Common myeloid progenitor, CD34-positive (primary cell): ENCODE measurements at regions not wholly inside any gene's neighbourhood (a gene's known extent, or its start where the extent isn't known, plus 50 kb on each side); places are given as distances from the start of the nearest gene placed in this dataset.

Experiments used
- CTCF ChIA-PET: fragments of 350-600 bp; sonication (Branson Sonifier 250); formaldehyde crosslinking; loops from one replicate; lab custom pipeline; 2021; ENCODE audit warnings: antibody characterized with exemption; lab: Charles Lee
- POLR2A ChIA-PET: fragments of 350-600 bp; sonication (Branson Sonifier 250); formaldehyde crosslinking; loops from one replicate; lab custom pipeline; 2021; ENCODE audit warnings: antibody characterized with exemption; lab: Charles Lee
- DNase-seq, 3 donors: peaks; one replicate each; pipeline versions ENCODE4 v3.0.0 to v3.0.0-alpha.2; 2013
- H3K27ac ChIP-seq, 2 experiments: 1 replicate in 1 of 2; 2 replicates in 1 of 2; pipeline ENCODE4 v1.7.0; 2013; ENCODE audit warnings: inconsistent platforms in 2 of 2, low read length in 2 of 2, mild to moderate bottlenecking in 2 of 2, low read depth in 1 of 2, moderate library complexity in 1 of 2; ENCODE audit not compliant: severe bottlenecking in 2 of 2, insufficient read depth in 1 of 2, poor library complexity in 1 of 2
- H3K27me3 ChIP-seq, 5 experiments: replicated peaks in 2 of 5; 1 replicate in 3 of 5; 2 replicates in 2 of 5; pipeline versions ENCODE4 v1.6.1 to v1.7.0; 2013; ENCODE audit warnings: low read length in 4 of 5, mild to moderate bottlenecking in 2 of 5, moderate library complexity in 2 of 5, inconsistent platforms in 1 of 5; ENCODE audit not compliant: insufficient read depth in 5 of 5, control insufficient read depth in 4 of 5
- H3K36me3 ChIP-seq, 4 experiments: 1 replicate in 2 of 4; 2 replicates in 2 of 4; pipeline versions ENCODE4 v1.6.1 to v1.7.0; 2013; ENCODE audit warnings: low read length in 3 of 4, control low read depth in 1 of 4, mild to moderate bottlenecking in 1 of 4; ENCODE audit not compliant: control insufficient read depth in 4 of 4, insufficient read depth in 4 of 4
- H3K4me1 ChIP-seq, 4 experiments: 1 replicate in 3 of 4; 2 replicates in 1 of 4; pipeline versions ENCODE4 v1.6.1 to v1.7.1; 2013; ENCODE audit warnings: low read length in 3 of 4, mild to moderate bottlenecking in 3 of 4, control low read depth in 1 of 4, inconsistent platforms in 1 of 4, moderate library complexity in 1 of 4; ENCODE audit not compliant: control insufficient read depth in 4 of 4, insufficient read depth in 4 of 4; ENCODE audit errors: control extremely low read depth in 1 of 4
- H3K4me3 ChIP-seq, 7 experiments: 1 replicate in 4 of 7; 2 replicates in 3 of 7; pipeline versions ENCODE4 v1.5.1 to v1.7.0; 2013; ENCODE audit warnings: mild to moderate bottlenecking in 7 of 7, low read length in 6 of 7, moderate library complexity in 6 of 7, inconsistent platforms in 2 of 7, low read depth in 2 of 7, control low read depth in 1 of 7; ENCODE audit not compliant: insufficient read depth in 4 of 7, control insufficient read depth in 1 of 7; ENCODE audit errors: extremely low read depth in 1 of 7
- H3K9me3 ChIP-seq, 5 experiments: 1 replicate in 4 of 5; 2 replicates in 1 of 5; pipeline versions ENCODE4 v1.6.1 to v1.7.1; 2013; ENCODE audit warnings: low read length in 4 of 5, mild to moderate bottlenecking in 2 of 5, inconsistent platforms in 1 of 5, low read depth in 1 of 5, moderate library complexity in 1 of 5; ENCODE audit not compliant: control insufficient read depth in 4 of 5, insufficient read depth in 2 of 5; ENCODE audit errors: control extremely low read depth in 1 of 5
- WGBS: methylation state at CpG from one replicate; pipeline ENCODE4 v1.1.5; 2013; ENCODE audit not compliant: insufficient coverage; 5-methylcytosine and 5-hydroxymethylcytosine counted together

- H3K27me3 ChIP-seq, result no peaks in the 10 kb centered on the region
- no peak for DNase-seq
- no peak overlapping the region for H3K4me3 ChIP-seq
- WGBS, result no CpG with 5 or more reads among the region's 3 CpGs
- no peaks in the 10 kb centered on the region for H3K36me3 ChIP-seq
- H3K4me1 ChIP-seq, result no peaks in the 10 kb centered on the region
- ChIA-PET POLR2A (interaction anchor here (0.6 kb wide), 1 partner anchor 139 kb away, joined by 8 read pairs; no protein-coding TSS in a partner anchor), CTCF (interaction anchor here (1.2 kb wide), 1 partner anchor 46 kb away, joined by 3 read pairs; no protein-coding TSS in a partner anchor)
- no peak overlapping the region for H3K27ac ChIP-seq
- peaks cover 0 to 11% (median 3%) of the 10 kb centered on the region in 5 experiments for H3K9me3 ChIP-seq
These were observed 150.1 kb upstream of the TSC22D1 start for GRCh38 chr13:44726214-44726613.

GRCh38 chr13:44719857-44720671 is 143.9 kb upstream of the TSC22D1 start:
- H3K4me1 ChIP-seq, result no peaks in the 10 kb centered on the region
- CTCF ChIA-PET, result interaction anchor here (1.0 kb wide), 1 partner anchor 21 kb away, joined by 3 read pairs; no protein-coding TSS in a partner anchor
- no peaks in the 10 kb centered on the region for H3K27me3 ChIP-seq
- no peak overlapping the region for H3K27ac ChIP-seq
- H3K36me3 ChIP-seq, result no peaks in the 10 kb centered on the region
- no peak for DNase-seq
- no peak overlapping the region for H3K4me3 ChIP-seq
- POLR2A ChIA-PET, result interaction anchor here (0.6 kb wide), 1 partner anchor 51 kb away, joined by 3 read pairs; no protein-coding TSS in a partner anchor
- peaks cover 0 to 12% (median 3%) of the 10 kb centered on the region in 5 experiments for H3K9me3 ChIP-seq
- 100% methylated on average over 3 of the region's 3 CpGs for WGBS

- Histone ChIP-seq H3K27ac (no peak overlapping the region), H3K27me3 (no peaks in the 10 kb centered on the region), H3K4me3 (no peak overlapping the region), H3K36me3 (no peaks in the 10 kb centered on the region), H3K9me3 (peaks cover 0 to 12% (median 3%) of the 10 kb centered on the region in 5 experiments), H3K4me1 (no peaks in the 10 kb centered on the region)
- CTCF ChIA-PET, result no interaction called here
- 88% methylated on average over 3 of the region's 4 CpGs for WGBS
- DNase-seq, result no peak
- POLR2A ChIA-PET, result no interaction called here
These were observed 142.3 kb upstream of the TSC22D1 start for GRCh38 chr13:44718467-44718866.

- H3K4me1 ChIP-seq, result no peaks in the 10 kb centered on the region
- no peak overlapping the region for H3K4me3 ChIP-seq
- DNase-seq, result no peak
- H3K27ac ChIP-seq, result no peak overlapping the region
- H3K9me3 ChIP-seq, result no peaks in the 10 kb centered on the region
- ChIA-PET CTCF (interaction anchor here (0.6 kb wide), 1 partner anchor 51 kb away, joined by 3 read pairs; no protein-coding TSS in a partner anchor), POLR2A (interaction anchor here (0.6 kb wide), 1 partner anchor 102 kb away, joined by 3 read pairs; no protein-coding TSS in a partner anchor)
- WGBS, result 100% methylated on average over 6 of the region's 11 CpGs
- H3K36me3 ChIP-seq, result no peaks in the 10 kb centered on the region
- no peaks in the 10 kb centered on the region for H3K27me3 ChIP-seq
These were observed 139.4 kb upstream of the TSC22D1 start for GRCh38 chr13:44715287-44716230.

- ChIA-PET CTCF (interaction anchor here (0.5 to 1.0 kb wide), 2 partner anchors 36 to 192 kb away, joined by 3 read pairs; no protein-coding TSS in a partner anchor), POLR2A (no interaction called here)
- H3K27ac ChIP-seq, result no peak overlapping the region
- H3K4me1 ChIP-seq, result no peaks in the 10 kb centered on the region
- no peak overlapping the region for H3K4me3 ChIP-seq
- H3K9me3 ChIP-seq, result no peaks in the 10 kb centered on the region
- H3K27me3 ChIP-seq, result no peaks in the 10 kb centered on the region
- 97% methylated on average over 3 of the region's 3 CpGs for WGBS
- no peaks in the 10 kb centered on the region for H3K36me3 ChIP-seq
- DNase-seq, result no peak
These were observed 137.8 kb upstream of the TSC22D1 start for GRCh38 chr13:44713788-44714469.

- Histone ChIP-seq H3K27me3 (no peaks in the 10 kb centered on the region), H3K36me3 (no peaks in the 10 kb centered on the region), H3K9me3 (peaks cover 0 to 2% (median 0%) of the 10 kb centered on the region in 5 experiments), H3K27ac (no peak overlapping the region), H3K4me3 (no peak overlapping the region), H3K4me1 (no peaks in the 10 kb centered on the region)
- ChIA-PET CTCF (no interaction called here), POLR2A (no interaction called here)
- no CpG with 5 or more reads among the region's 1 CpG for WGBS
- no peak for DNase-seq
These were observed 135.6 kb upstream of the TSC22D1 start for GRCh38 chr13:44711706-44712105.
